ENCODE measurements at regions not wholly inside any gene's neighbourhood (a gene's known extent, or its start where the extent isn't known, plus 50 kb on each side); places are given as distances from the start of the nearest gene placed in this dataset.

DNA sequence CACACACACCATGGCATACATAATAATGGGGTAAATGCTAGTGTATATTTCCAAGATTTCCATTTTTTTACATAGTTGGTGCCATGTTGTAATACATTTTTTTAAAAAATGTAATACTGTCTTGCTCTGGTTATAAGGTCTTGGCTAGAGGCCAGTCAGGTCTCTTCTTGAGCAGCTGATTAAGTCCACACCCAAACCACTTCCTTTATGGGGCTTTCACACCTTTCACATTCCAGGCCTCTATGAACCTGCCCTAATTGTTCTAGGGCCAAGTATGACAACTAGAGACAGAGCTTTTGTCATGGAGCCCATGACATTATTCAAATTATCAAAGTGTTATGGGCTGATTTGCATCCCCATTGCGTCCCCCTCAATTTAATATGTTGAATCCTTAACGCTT is 495.6 kb upstream of the CTNND2 start:
- Histone ChIP-seq H3K4me1 (ENCODE audit: control insufficient read depth, insufficient read depth, low read length) (no peaks in the 10 kb centered on the region), H3K27ac (ENCODE audit: extremely low read depth, low read depth, low read length) (no peak overlapping the region), H3K4me3 (ENCODE audit: low read depth, low read length) (no peak overlapping the region), H3K36me3 (ENCODE audit: control insufficient read depth in 2 of 2, insufficient read depth in 1 of 2, low read length in 2 of 2) (no peaks in the 10 kb centered on the region), H3K9me3 (ENCODE audit: control insufficient read depth, insufficient read depth, low read depth, low read length) (peaks cover 4% of the 10 kb centered on the region; the same call in 1 of the 2 replicates)
- TF ChIP-seq YY2 (tag by site-specific recombination; IDR thresholded peaks at IDR 0.05) (no peak), ZNF366 (tag by site-specific recombination; conservative IDR thresholded peaks at IDR 0.05) (no peak), ZNF623 (tag by site-specific recombination; IDR thresholded peaks at IDR 0.05) (no peak), ZEB2 (tag by site-specific recombination; IDR thresholded peaks at IDR 0.05) (no peak), SP2 (tag by site-specific recombination; IDR thresholded peaks at IDR 0.05) (no peak), BCL11B (tag by site-specific recombination; IDR thresholded peaks at IDR 0.05; ENCODE audit: low read depth) (no peak), ZNF112 (tag by site-specific recombination; IDR thresholded peaks at IDR 0.05) (no peak), ZBTB8A (tag by site-specific recombination; IDR thresholded peaks at IDR 0.05) (no peak), ZNF202 (tag by site-specific recombination; IDR thresholded peaks at IDR 0.05; ENCODE audit: borderline replicate concordance) (no peak), ZNF274 (IDR thresholded peaks at IDR 0.05; ENCODE audit: low read length) (no peak), ZNF274 (tag by site-specific recombination; IDR thresholded peaks at IDR 0.05; ENCODE audit: borderline replicate concordance) (no peak), ZNF571 (tag by site-specific recombination; IDR thresholded peaks at IDR 0.05) (no peak), IKZF3 (tag by site-specific recombination; IDR thresholded peaks at IDR 0.05) (no peak), GFI1B (tag by site-specific recombination; IDR thresholded peaks at IDR 0.05) (no peak), GLIS2 (tag by site-specific recombination; IDR thresholded peaks at IDR 0.05) (no peak), MZF1 (tag by site-specific recombination; IDR thresholded peaks at IDR 0.05; ENCODE audit: borderline replicate concordance) (no peak), ZNF624 (tag by site-specific recombination; IDR thresholded peaks at IDR 0.05) (no peak)
- TF ChIP-seq, protein P1, sequence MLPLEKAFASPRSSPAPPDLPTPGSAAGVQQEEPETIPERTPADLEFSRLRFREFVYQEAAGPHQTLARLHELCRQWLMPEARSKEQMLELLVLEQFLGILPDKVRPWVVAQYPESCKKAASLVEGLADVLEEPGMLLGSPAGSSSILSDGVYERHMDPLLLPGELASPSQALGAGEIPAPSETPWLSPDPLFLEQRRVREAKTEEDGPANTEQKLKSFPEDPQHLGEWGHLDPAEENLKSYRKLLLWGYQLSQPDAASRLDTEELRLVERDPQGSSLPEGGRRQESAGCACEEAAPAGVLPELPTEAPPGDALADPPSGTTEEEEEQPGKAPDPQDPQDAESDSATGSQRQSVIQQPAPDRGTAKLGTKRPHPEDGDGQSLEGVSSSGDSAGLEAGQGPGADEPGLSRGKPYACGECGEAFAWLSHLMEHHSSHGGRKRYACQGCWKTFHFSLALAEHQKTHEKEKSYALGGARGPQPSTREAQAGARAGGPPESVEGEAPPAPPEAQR (tag by site-specific recombination; IDR thresholded peaks at IDR 0.05): no peak
- TF ChIP-seq, protein P2, sequence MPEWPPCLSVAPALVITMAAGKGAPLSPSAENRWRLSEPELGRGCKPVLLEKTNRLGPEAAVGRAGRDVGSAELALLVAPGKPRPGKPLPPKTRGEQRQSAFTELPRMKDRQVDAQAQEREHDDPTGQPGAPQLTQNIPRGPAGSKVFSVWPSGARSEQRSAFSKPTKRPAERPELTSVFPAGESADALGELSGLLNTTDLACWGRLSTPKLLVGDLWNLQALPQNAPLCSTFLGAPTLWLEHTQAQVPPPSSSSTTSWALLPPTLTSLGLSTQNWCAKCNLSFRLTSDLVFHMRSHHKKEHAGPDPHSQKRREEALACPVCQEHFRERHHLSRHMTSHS (tag by site-specific recombination; IDR thresholded peaks at IDR 0.05): no peak
- TF ChIP-seq, protein P3, sequence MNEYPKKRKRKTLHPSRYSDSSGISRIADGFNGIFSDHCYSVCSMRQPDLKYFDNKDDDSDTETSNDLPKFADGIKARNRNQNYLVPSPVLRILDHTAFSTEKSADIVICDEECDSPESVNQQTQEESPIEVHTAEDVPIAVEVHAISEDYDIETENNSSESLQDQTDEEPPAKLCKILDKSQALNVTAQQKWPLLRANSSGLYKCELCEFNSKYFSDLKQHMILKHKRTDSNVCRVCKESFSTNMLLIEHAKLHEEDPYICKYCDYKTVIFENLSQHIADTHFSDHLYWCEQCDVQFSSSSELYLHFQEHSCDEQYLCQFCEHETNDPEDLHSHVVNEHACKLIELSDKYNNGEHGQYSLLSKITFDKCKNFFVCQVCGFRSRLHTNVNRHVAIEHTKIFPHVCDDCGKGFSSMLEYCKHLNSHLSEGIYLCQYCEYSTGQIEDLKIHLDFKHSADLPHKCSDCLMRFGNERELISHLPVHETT (tag by site-specific recombination; IDR thresholded peaks at IDR 0.05): no peak
- TF ChIP-seq, protein P4, sequence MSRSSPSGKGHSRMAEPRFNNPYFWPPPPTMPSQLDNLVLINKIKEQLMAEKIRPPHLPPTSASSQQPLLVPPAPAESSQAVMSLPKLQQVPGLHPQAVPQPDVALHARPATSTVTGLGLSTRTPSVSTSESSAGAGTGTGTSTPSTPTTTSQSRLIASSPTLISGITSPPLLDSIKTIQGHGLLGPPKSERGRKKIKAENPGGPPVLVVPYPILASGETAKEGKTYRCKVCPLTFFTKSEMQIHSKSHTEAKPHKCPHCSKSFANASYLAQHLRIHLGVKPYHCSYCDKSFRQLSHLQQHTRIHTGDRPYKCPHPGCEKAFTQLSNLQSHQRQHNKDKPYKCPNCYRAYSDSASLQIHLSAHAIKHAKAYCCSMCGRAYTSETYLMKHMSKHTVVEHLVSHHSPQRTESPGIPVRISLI (tag by site-specific recombination; IDR thresholded peaks at IDR 0.05): no peak
- CTCF ChIA-PET: interaction anchor here (0.7 kb wide), 1 partner anchor 23 kb away, joined by 3 read pairs; no protein-coding TSS in a partner anchor
- POLR2A ChIA-PET: no interaction called here

DNA sequence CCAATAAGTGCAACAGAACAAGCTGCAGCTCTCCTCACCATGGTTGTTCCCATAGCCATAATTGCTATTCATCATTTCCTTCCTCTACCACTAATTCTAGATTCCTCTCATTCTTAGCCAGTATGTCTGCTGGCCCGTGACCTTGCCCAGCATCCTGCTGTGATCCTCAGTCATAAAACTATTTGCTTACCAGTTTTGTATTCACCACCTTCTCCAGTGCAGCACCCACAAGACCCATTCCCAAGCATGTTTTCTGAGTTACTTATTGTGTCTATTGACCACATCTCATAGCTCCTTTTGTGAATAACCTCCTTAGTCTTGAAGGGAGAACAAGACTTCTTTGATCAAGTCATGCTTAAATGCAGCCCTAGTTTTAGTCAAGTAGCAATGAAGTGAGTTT is 488.0 kb upstream of the CTNND2 start:
- no peak overlapping the region for H3K4me3 ChIP-seq (ENCODE audit: low read depth, low read length)
- TF ChIP-seq KLF1 (tag by site-specific recombination; IDR thresholded peaks at IDR 0.05) (no peak), ZNF366 (tag by site-specific recombination; conservative IDR thresholded peaks at IDR 0.05) (no peak), ZNF623 (tag by site-specific recombination; IDR thresholded peaks at IDR 0.05) (no peak), ZBTB48 (tag by site-specific recombination; IDR thresholded peaks at IDR 0.05) (no peak), ZBTB1 (tag by site-specific recombination; IDR thresholded peaks at IDR 0.05) (no peak), ZNF157 (tag by site-specific recombination; IDR thresholded peaks at IDR 0.05) (no peak), SCRT1 (tag by site-specific recombination; IDR thresholded peaks at IDR 0.05; ENCODE audit: borderline replicate concordance) (no peak)
- TF ChIP-seq, protein P5, sequence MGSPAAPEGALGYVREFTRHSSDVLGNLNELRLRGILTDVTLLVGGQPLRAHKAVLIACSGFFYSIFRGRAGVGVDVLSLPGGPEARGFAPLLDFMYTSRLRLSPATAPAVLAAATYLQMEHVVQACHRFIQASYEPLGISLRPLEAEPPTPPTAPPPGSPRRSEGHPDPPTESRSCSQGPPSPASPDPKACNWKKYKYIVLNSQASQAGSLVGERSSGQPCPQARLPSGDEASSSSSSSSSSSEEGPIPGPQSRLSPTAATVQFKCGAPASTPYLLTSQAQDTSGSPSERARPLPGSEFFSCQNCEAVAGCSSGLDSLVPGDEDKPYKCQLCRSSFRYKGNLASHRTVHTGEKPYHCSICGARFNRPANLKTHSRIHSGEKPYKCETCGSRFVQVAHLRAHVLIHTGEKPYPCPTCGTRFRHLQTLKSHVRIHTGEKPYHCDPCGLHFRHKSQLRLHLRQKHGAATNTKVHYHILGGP (tag by site-specific recombination; IDR thresholded peaks at IDR 0.05): no peak
- TF ChIP-seq, protein P6, sequence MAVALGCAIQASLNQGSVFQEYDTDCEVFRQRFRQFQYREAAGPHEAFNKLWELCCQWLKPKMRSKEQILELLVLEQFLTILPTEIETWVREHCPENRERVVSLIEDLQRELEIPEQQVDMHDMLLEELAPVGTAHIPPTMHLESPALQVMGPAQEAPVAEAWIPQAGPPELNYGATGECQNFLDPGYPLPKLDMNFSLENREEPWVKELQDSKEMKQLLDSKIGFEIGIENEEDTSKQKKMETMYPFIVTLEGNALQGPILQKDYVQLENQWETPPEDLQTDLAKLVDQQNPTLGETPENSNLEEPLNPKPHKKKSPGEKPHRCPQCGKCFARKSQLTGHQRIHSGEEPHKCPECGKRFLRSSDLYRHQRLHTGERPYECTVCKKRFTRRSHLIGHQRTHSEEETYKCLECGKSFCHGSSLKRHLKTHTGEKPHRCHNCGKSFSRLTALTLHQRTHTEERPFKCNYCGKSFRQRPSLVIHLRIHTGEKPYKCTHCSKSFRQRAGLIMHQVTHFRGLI (tag by site-specific recombination; IDR thresholded peaks at IDR 0.05): no peak
- CTCF ChIA-PET: interaction anchor here (0.6 kb wide), 1 partner anchor 14 kb away, joined by 3 read pairs; no protein-coding TSS in a partner anchor
- H3K4me1 ChIP-seq (ENCODE audit: control insufficient read depth, insufficient read depth, low read length): no peaks in the 10 kb centered on the region
- POLR2A ChIA-PET: no interaction called here
- no peaks in the 10 kb centered on the region for H3K9me3 ChIP-seq (ENCODE audit: control insufficient read depth, insufficient read depth, low read depth, low read length)
- H3K36me3 ChIP-seq (ENCODE audit: control insufficient read depth in 2 of 2, insufficient read depth in 1 of 2, low read length in 2 of 2): no peaks in the 10 kb centered on the region
- H3K27ac ChIP-seq (ENCODE audit: extremely low read depth, low read depth, low read length): no peak overlapping the region
